PFSK-1 (cell line): ENCODE measurements at regions not wholly inside any gene's neighbourhood (a gene's known extent, or its start where the extent isn't known, plus 50 kb on each side); places are given as distances from the start of the nearest gene placed in this dataset.

Experiments
- FOXP2 ChIP-seq: optimal IDR thresholded peaks from 2 replicates; pipeline ENCODE3; 2011; ENCODE audit warnings: borderline replicate concordance, control low read depth, inconsistent platforms; ENCODE audit not compliant: insufficient read depth; ENCODE audit errors: extremely low read length, extremely low read depth
- POLR2AphosphoS5 ChIP-seq: IDR thresholded peaks from 2 replicates; pipeline ENCODE4 v1.6.1; 2012; ENCODE audit warnings: low read depth, mild to moderate bottlenecking, control low read depth, low read length, moderate library complexity
- REST ChIP-seq, 2 experiments: IDR thresholded peaks; 2 replicates each; pipeline versions ENCODE4 v1.6.1 to v1.8.0; 2011 to 2012; ENCODE audit warnings: low read depth in 2 of 2, low read length in 2 of 2, control low read depth in 1 of 2, inconsistent platforms in 1 of 2, mild to moderate bottlenecking in 1 of 2, moderate library complexity in 1 of 2; ENCODE audit not compliant: insufficient read depth in 1 of 2
- SIN3A ChIP-seq: IDR thresholded peaks from 2 replicates; pipeline ENCODE4 v1.6.1; 2012; ENCODE audit warnings: mild to moderate bottlenecking, low read length, moderate library complexity, borderline replicate concordance; ENCODE audit not compliant: insufficient read depth
- TAF1 ChIP-seq: IDR thresholded peaks from 2 replicates; pipeline ENCODE4 v1.6.1; 2012; ENCODE audit warnings: low read length, control low read depth, borderline replicate concordance; ENCODE audit not compliant: insufficient read depth

- no peak for TF ChIP-seq POLR2AphosphoS5
- no peak for TF ChIP-seq SIN3A
- no peak for TF ChIP-seq TAF1
- no peak for TF ChIP-seq REST (IDR thresholded peaks at IDR 0.05; ENCODE audit: insufficient read depth in 1 of 2, low read depth in 2 of 2, low read length in 2 of 2)
- TF ChIP-seq FOXP2, result no peak
Observed at GRCh38 chr11:97078443-97078842, 688.6 kb downstream of the JRKL start.
